ENCODE measurements at regions not wholly inside any gene's neighbourhood (a gene's known extent, or its start where the extent isn't known, plus 50 kb on each side); places are given as distances from the start of the nearest gene placed in this dataset.

- no peak for TF ChIP-seq CTCF (IDR thresholded peaks at IDR 0.05)
- no peak for TF ChIP-seq POLR2A (IDR thresholded peaks at IDR 0.05)
Measured at GRCh38 chr12:65721541-65722190, 102.6 kb upstream of the HMGA2 start.

All from body of pancreas (tissue), 4 donors.